Activated T-cell treated with anti-CD3 and anti-CD28 coated beads, Interleukin-2, amount 50 U/mL, for 24 hours (primary cell): ENCODE measurements at regions not wholly inside any gene's neighbourhood (a gene's known extent, or its start where the extent isn't known, plus 50 kb on each side); places are given as distances from the start of the nearest gene placed in this dataset.

ENCODE experiments used
- DNase-seq: peaks from one replicate; pipeline ENCODE4 v3.0.0-alpha.2; 2020
- H3K27ac Mint-ChIP-seq: 2 replicates; pipeline ENCODE4 v1.8.0; 2020; ENCODE audit warnings: mild to moderate bottlenecking, mixed read lengths
- H3K27me3 Mint-ChIP-seq: 2 replicates; pipeline ENCODE4 v1.8.0; 2020; ENCODE audit warnings: mixed read lengths
- H3K36me3 Mint-ChIP-seq: 2 replicates; pipeline ENCODE4 v1.8.0; 2020; ENCODE audit warnings: low read depth, mixed read lengths
- H3K4me1 Mint-ChIP-seq: 2 replicates; pipeline ENCODE4 v1.8.0; 2020; ENCODE audit warnings: low read depth, mixed read lengths
- H3K4me3 Mint-ChIP-seq: 2 replicates; pipeline ENCODE4 v1.8.0; 2020; ENCODE audit warnings: mild to moderate bottlenecking, moderate library complexity, mixed read lengths
- H3K9me3 Mint-ChIP-seq: 2 replicates; pipeline ENCODE4 v1.8.0; 2020; ENCODE audit warnings: mixed read lengths

DNA sequence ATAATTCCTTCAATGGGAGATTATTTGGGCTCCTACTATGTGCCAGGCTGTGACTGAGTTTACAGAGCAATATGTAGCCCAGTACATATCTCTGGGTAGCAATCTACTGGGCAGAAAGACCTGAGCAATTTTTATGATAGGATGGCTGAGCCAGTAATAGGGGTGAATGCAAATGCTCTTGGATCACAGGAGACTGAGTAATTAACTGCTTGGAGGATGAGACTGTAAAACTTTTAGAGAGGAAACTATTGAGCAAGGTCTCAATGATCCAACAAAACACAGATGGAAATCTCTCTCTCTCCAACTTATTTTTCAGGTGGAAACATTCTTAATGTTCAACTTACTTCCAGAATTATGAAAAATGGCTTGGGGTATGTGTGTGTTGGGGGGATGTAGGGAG is 402.2 kb downstream of the AEBP2 start:
- no peaks in the 10 kb centered on the region for H3K36me3 Mint-ChIP-seq
- H3K27me3 Mint-ChIP-seq: no peaks in the 10 kb centered on the region
- DNase-seq: no peak
- peaks cover 2% of the 10 kb centered on the region for H3K9me3 Mint-ChIP-seq
- peaks cover 2% of the 10 kb centered on the region for H3K4me1 Mint-ChIP-seq
- H3K4me3 Mint-ChIP-seq: no peak overlapping the region
- no peak overlapping the region for H3K27ac Mint-ChIP-seq

DNA sequence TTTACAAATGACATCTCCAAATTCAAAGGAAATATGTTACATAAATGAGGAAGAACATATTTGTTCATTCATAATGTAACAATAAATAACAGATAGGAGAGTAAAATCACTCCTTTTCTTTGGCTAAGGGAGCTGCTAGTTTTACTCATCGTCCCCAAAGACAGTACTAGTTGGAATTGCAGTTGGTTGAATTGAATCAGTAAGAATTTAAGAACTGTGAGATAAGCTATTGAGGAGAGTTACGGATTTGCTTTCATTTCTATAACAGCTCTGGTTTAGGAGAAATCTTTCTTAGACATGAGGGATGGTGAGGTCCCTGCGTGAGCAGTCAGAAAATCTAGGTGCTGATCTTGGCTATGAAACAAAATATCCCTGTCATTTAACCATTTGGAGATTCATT is 402.8 kb downstream of the AEBP2 start:
- H3K27ac Mint-ChIP-seq: no peak overlapping the region
- H3K27me3 Mint-ChIP-seq: no peaks in the 10 kb centered on the region
- peaks cover 2% of the 10 kb centered on the region for H3K9me3 Mint-ChIP-seq

DNA sequence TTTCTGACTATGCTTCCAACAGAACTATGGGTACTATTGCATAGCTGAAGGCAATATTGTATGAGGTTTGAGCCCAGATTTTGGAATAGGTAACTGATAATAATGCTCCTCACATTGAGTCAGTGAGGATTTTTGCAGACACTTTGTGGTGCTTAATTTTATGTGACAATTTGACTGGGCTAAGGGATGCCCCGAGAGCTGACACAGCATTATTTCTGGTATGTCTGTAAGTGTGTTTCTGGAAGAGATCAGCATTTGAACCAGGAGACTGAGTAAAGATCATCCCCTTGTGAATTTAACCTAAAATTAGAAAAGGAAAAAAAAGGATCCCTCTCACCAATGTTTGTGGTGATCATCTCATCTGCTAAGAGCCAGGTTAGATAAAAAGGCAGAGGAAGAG is 404.9 kb downstream of the AEBP2 start:
- no peak for DNase-seq
- Mint-ChIP-seq H3K4me3 (no peak overlapping the region), H3K27me3 (no peaks in the 10 kb centered on the region), H3K36me3 (no peaks in the 10 kb centered on the region), H3K27ac (no peak overlapping the region), H3K4me1 (peaks cover 19% of the 10 kb centered on the region), H3K9me3 (peaks cover 5% of the 10 kb centered on the region)

More for the DNA sequence above, 402.8 kb downstream of the AEBP2 start:
- H3K36me3 Mint-ChIP-seq: no peaks in the 10 kb centered on the region
- peaks cover 6% of the 10 kb centered on the region for H3K4me1 Mint-ChIP-seq
- H3K4me3 Mint-ChIP-seq: no peak overlapping the region
- DNase-seq: no peak

DNA sequence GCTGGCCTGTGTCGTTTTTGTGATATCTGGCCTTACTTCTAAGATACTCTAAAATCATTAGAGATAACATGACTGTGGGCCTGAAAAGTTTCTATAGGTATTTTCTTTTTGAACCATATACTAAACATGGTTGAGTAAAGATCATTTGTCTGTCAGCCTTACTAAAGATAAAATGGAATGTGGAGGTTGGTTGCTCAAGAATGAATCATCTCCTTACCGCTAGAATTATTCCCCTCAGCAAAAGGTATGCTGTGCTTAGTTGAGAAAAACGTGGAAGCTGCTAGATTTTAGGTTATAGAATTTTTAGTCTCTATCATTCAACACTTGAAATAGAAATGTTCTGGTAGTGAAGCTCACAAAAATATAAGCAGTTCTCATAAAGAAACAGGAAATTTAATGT is 407.3 kb downstream of the AEBP2 start:
- Mint-ChIP-seq H3K27me3 (no peaks in the 10 kb centered on the region), H3K36me3 (no peaks in the 10 kb centered on the region), H3K9me3 (peaks cover 5% of the 10 kb centered on the region), H3K4me3 (no peak overlapping the region), H3K27ac (no peak overlapping the region), H3K4me1 (peaks cover 25% of the 10 kb centered on the region)
- no peak for DNase-seq

DNA sequence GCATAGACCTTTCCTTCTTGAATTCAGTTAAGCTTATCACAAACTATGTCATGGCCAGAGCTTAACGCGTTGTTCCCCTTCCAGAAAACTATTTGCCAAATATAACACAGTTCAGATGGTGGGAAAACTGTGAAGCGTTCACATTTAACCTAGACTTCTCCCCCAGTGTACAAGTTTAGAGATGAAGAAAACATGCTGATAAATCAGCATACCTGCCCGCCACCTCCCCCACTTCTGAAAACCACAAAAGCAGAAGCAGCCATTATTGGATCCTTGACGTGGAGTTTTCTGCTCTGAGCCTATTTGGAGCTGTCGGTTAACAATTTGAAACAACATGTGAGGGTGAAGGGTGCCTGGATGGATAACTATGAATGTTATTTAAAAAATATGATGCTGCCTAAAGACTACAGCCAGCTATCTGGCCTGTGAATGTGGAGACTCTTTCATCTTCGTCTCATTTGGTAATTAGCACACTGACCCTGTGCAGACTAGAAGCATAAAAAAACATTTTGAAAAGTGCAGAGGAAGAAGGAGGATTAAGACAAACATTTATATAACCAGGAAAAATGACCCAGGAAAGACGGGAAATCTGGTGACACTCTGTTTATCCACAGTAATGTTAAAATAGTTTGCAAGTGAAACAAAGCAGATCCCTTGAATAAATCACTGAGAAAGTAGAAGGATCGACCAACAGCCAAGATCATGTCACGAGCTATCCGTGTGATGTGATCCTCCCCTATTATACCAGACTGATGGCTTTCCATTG is 408.2 kb downstream of the AEBP2 start:
- H3K9me3 Mint-ChIP-seq: peaks cover 5% of the 10 kb centered on the region
- no peak overlapping the region for H3K4me3 Mint-ChIP-seq
- no peak overlapping the region for H3K27ac Mint-ChIP-seq
- peaks cover 25% of the 10 kb centered on the region for H3K4me1 Mint-ChIP-seq
- H3K27me3 Mint-ChIP-seq: no peaks in the 10 kb centered on the region
- no peak for DNase-seq
- H3K36me3 Mint-ChIP-seq: no peaks in the 10 kb centered on the region

DNA sequence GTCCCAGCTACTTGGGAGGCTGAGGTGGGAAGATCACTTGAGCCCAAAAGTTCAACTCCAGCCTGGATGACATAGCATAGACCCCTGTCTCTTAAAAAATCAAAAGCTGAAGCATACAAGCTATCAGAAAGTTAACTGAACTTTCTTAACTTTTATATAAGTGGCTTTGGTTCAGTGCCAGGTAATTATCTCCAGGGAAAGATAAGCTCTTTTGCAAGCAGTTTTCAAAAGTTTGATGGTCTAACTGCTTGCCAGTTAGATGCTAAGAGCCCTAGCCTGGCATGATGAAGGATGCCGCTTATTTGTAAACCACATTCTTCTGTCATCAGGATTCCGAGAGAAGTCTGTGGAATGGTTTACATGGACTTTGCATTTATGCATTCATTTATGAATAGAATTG is 409.1 kb downstream of the AEBP2 start:
- no peaks in the 10 kb centered on the region for H3K36me3 Mint-ChIP-seq
- DNase-seq: no peak
- H3K27ac Mint-ChIP-seq: no peak overlapping the region
- H3K4me3 Mint-ChIP-seq: no peak overlapping the region
- H3K9me3 Mint-ChIP-seq: peaks cover 5% of the 10 kb centered on the region
- H3K4me1 Mint-ChIP-seq: peaks cover 25% of the 10 kb centered on the region
- no peaks in the 10 kb centered on the region for H3K27me3 Mint-ChIP-seq

- H3K27me3 Mint-ChIP-seq: no peaks in the 10 kb centered on the region
- no peak overlapping the region for H3K27ac Mint-ChIP-seq
- no peak overlapping the region for H3K4me3 Mint-ChIP-seq
- peaks cover 5% of the 10 kb centered on the region for H3K9me3 Mint-ChIP-seq
- no peaks in the 10 kb centered on the region for H3K36me3 Mint-ChIP-seq
- peaks cover 25% of the 10 kb centered on the region for H3K4me1 Mint-ChIP-seq
- no peak for DNase-seq
Measured at GRCh38 chr12:19849208-19849607, 409.9 kb downstream of the AEBP2 start.

- H3K4me1 Mint-ChIP-seq: peaks cover 25% of the 10 kb centered on the region
- H3K27ac Mint-ChIP-seq: no peak overlapping the region
- no peak overlapping the region for H3K4me3 Mint-ChIP-seq
- H3K36me3 Mint-ChIP-seq: no peaks in the 10 kb centered on the region
- DNase-seq: no peak
- H3K9me3 Mint-ChIP-seq: peaks cover 5% of the 10 kb centered on the region
- H3K27me3 Mint-ChIP-seq: no peaks in the 10 kb centered on the region
Measured at GRCh38 chr12:19850346-19851065, 411.2 kb downstream of the AEBP2 start.

GRCh38 chr12:19852100-19852855 is 413.0 kb downstream of the AEBP2 start:
- H3K36me3 Mint-ChIP-seq: no peaks in the 10 kb centered on the region
- peaks cover 5% of the 10 kb centered on the region for H3K9me3 Mint-ChIP-seq
- peaks cover 5% of the 10 kb centered on the region for H3K27me3 Mint-ChIP-seq
- peaks cover 17% of the 10 kb centered on the region for H3K4me1 Mint-ChIP-seq
- no peak for DNase-seq
- no peak overlapping the region for H3K27ac Mint-ChIP-seq
- H3K4me3 Mint-ChIP-seq: no peak overlapping the region

DNA sequence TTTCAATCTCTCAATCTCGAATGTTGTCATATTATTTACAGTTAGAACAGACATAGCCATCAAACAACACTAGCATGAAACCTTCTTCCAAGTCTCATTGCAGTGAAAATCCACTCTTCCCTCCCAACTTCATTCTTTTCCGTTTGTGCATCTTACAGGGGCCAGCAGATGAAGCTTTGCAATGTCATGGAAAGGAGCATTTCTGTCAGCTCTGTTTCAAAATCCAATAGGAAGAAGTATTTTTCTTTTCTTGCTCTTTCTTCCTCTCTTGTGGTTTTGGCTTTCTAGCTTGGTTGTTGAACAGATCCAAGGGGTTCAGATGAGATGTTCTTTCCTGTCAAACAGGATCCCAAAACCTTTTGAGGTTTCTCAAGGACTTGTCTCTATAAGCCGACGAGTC is 416.6 kb downstream of the AEBP2 start:
- no peak overlapping the region for H3K27ac Mint-ChIP-seq
- DNase-seq: no peak
- H3K4me1 Mint-ChIP-seq: peaks cover 4% of the 10 kb centered on the region
- H3K27me3 Mint-ChIP-seq: peaks cover 5% of the 10 kb centered on the region
- no peaks in the 10 kb centered on the region for H3K9me3 Mint-ChIP-seq
- no peak overlapping the region for H3K4me3 Mint-ChIP-seq
- H3K36me3 Mint-ChIP-seq: no peaks in the 10 kb centered on the region

DNA sequence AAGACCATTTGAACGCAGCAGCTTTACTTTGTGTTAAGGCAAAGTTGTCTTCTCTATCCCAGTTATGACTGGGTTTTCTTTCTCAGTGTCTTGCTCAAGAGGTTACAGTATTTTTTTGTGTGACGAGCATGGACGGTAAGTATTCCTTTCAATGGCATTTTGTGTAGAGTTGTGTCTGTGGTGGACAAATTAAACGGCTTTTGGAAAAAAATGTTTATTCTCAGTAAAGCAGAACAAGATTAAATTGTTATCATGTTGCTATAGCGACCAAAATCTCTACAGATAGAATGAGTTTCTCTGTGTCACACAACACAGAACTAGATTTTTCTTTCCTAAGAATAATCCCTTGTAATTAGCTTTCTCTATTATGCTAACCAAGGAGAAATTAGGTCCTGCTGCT is 417.1 kb downstream of the AEBP2 start:
- Mint-ChIP-seq H3K4me1 (peaks cover under 1% of the 10 kb centered on the region), H3K27me3 (peaks cover 5% of the 10 kb centered on the region)

DNA sequence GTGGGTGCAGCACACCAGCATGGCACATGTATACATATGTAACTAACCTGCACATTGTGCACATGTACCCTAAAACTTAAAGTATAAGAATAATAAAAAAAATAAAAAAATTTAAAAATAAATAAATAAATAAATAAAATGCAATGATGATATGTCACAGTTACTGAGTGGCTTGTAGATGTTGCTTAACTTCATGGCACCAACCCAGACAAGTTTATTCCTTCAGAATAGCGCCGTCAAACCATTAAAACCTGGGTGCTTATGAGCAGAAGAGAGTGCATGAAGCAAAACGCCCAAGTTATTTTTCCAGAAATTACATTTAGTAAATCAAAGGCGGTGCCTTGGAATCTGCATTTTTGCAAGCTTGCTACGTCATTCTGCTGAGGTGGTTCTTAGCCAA is 417.9 kb downstream of the AEBP2 start:
- Mint-ChIP-seq H3K4me3 (no peak overlapping the region), H3K36me3 (no peaks in the 10 kb centered on the region), H3K4me1 (no peaks in the 10 kb centered on the region), H3K9me3 (no peaks in the 10 kb centered on the region), H3K27ac (no peak overlapping the region), H3K27me3 (peaks cover 5% of the 10 kb centered on the region)
- no peak for DNase-seq

More for the DNA sequence above, 417.1 kb downstream of the AEBP2 start:
- Mint-ChIP-seq H3K4me3 (no peak overlapping the region), H3K27ac (no peak overlapping the region), H3K36me3 (no peaks in the 10 kb centered on the region), H3K9me3 (no peaks in the 10 kb centered on the region)
- DNase-seq: no peak

DNA sequence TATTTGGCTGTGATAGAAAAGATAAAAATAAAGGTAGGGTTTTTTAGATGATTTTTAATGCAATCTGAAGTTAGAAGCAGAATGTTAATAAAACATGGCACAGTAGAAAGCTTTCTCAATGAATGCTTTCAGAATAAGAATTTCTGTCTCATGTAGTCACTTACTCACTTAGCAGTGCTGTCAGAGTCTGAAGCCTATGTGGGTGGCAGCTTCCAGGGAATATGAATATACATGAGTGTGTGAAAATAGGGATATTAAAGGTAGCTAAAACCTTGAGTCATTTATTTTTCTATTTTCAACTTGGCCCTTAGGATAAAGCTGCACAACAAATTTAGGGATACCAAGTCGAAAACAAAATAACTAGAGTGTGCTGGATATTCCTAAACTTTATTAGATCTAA is 427.9 kb downstream of the AEBP2 start:
- H3K4me3 Mint-ChIP-seq: no peak overlapping the region
- no peaks in the 10 kb centered on the region for H3K36me3 Mint-ChIP-seq
- H3K27ac Mint-ChIP-seq: no peak overlapping the region
- DNase-seq: no peak
- peaks cover 3% of the 10 kb centered on the region for H3K27me3 Mint-ChIP-seq
- peaks cover 7% of the 10 kb centered on the region for H3K4me1 Mint-ChIP-seq
- no peaks in the 10 kb centered on the region for H3K9me3 Mint-ChIP-seq

DNA sequence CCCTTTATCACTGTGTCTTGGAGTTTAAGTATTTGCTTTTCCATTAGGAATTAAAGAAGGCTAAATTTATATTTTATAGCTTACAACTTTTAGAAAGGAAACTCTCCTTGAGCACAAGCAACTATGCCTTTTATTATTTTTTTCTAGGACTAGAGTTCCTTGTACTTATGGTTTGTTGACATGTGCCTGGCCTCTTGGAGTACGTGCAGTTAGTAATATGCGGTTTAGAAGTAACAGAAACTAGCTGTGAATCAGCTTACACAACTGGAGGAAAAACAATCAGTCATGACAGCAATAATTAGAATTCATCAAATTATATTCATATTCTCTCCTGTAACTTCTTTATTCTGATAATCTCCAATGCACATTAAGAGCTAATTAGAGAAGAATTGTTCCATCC is 428.7 kb downstream of the AEBP2 start:
- no peaks in the 10 kb centered on the region for H3K36me3 Mint-ChIP-seq
- no peaks in the 10 kb centered on the region for H3K9me3 Mint-ChIP-seq
- peaks cover 7% of the 10 kb centered on the region for H3K4me1 Mint-ChIP-seq
- H3K27me3 Mint-ChIP-seq: peaks cover 3% of the 10 kb centered on the region
- no peak for DNase-seq
- H3K4me3 Mint-ChIP-seq: no peak overlapping the region
- H3K27ac Mint-ChIP-seq: no peak overlapping the region

- Mint-ChIP-seq H3K27me3 (peaks cover 3% of the 10 kb centered on the region), H3K4me1 (peaks cover 7% of the 10 kb centered on the region), H3K9me3 (no peaks in the 10 kb centered on the region), H3K36me3 (no peaks in the 10 kb centered on the region), H3K4me3 (no peak overlapping the region), H3K27ac (no peak overlapping the region)
- no peak for DNase-seq
Measured at GRCh38 chr12:19869413-19869812, 430.1 kb downstream of the AEBP2 start.
